Colonic mucosa (tissue), 4 donors: ENCODE measurements at regions not wholly inside any gene's neighbourhood (a gene's known extent, or its start where the extent isn't known, plus 50 kb on each side); places are given as distances from the start of the nearest gene placed in this dataset.
A peak's percentile ranks its signal among the peaks of the same experiment; 100 is the strongest.

Experiments
- DNase-seq: peaks from one replicate; pipeline ENCODE4 v3.0.0-alpha.2; 2020
- H3K27ac ChIP-seq: fragments of 200-600 bp; one replicate; pipeline ENCODE4 v1.8.0; 2021
- H3K27me3 ChIP-seq: fragments of 200-600 bp; one replicate; pipeline ENCODE4 v1.8.0; 2021
- H3K36me3 ChIP-seq: fragments of 200-600 bp; one replicate; pipeline ENCODE4 v1.8.0; 2021
- H3K4me1 ChIP-seq: fragments of 200-600 bp; one replicate; pipeline ENCODE4 v1.8.0; 2021; ENCODE audit warnings: mild to moderate bottlenecking
- H3K4me3 ChIP-seq: fragments of 200-600 bp; one replicate; pipeline ENCODE4 v1.8.0; 2021
- H3K9ac ChIP-seq, 2 donors: one replicate each; pipeline ENCODE4 v1.7.0; 2013; ENCODE audit warnings: control low read depth in 2 of 2, low read depth in 2 of 2, low read length in 2 of 2
- H3K9me3 ChIP-seq: fragments of 200-600 bp; one replicate; pipeline ENCODE4 v1.8.0; 2021
- intact Hi-C: fragments of 100-400 bp; cut with DNase I; formaldehyde crosslinking; loops from one replicate; pipeline ENCODE4 v1.14.1; 2022
- TF ChIP-seq, protein P1 (sequence below): fragments of 200-600 bp; IDR thresholded peaks from one replicate; pipeline ENCODE4 v1.8.0; 2022; ENCODE audit warnings: antibody characterized with exemption, mild to moderate bottlenecking
- donor health status: healthy.
- donor health status: DM: no; HTN: no; CAD: no.
- donor health status: DM: no; HTN: no; CAD: no.

DNA sequence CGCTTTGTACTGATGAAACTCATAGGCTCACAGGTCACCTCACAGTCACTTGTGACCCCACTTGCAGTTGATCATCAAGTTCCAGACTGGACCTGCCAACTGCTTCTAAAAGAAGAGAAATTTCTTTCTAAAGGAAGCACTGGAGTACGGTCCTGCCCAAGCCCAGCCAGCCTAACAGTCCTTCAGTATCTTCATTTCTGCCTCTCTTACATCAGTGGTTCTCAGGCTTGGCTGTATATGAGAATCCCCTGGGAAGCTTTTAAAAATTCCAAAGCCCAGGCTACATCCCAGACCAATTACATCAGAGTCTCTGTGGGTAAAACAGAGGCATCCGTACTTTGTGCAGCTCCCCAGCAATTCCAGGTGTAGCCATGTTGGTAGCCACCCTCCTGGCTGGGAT is 282.1 kb downstream of the NFIB start:
- Histone ChIP-seq H3K27ac (no peak overlapping the region), H3K27me3 (no peaks in the 10 kb centered on the region), H3K4me3 (no peak overlapping the region), H3K4me1 (no peaks in the 10 kb centered on the region), H3K9ac (no peak overlapping the region), H3K9me3 (no peaks in the 10 kb centered on the region), H3K36me3 (no peaks in the 10 kb centered on the region)
- DNase-seq, result no peak
- TF ChIP-seq, protein P1, sequence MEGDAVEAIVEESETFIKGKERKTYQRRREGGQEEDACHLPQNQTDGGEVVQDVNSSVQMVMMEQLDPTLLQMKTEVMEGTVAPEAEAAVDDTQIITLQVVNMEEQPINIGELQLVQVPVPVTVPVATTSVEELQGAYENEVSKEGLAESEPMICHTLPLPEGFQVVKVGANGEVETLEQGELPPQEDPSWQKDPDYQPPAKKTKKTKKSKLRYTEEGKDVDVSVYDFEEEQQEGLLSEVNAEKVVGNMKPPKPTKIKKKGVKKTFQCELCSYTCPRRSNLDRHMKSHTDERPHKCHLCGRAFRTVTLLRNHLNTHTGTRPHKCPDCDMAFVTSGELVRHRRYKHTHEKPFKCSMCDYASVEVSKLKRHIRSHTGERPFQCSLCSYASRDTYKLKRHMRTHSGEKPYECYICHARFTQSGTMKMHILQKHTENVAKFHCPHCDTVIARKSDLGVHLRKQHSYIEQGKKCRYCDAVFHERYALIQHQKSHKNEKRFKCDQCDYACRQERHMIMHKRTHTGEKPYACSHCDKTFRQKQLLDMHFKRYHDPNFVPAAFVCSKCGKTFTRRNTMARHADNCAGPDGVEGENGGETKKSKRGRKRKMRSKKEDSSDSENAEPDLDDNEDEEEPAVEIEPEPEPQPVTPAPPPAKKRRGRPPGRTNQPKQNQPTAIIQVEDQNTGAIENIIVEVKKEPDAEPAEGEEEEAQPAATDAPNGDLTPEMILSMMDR, result no peak
- intact Hi-C loops, result no loop called here

DNA sequence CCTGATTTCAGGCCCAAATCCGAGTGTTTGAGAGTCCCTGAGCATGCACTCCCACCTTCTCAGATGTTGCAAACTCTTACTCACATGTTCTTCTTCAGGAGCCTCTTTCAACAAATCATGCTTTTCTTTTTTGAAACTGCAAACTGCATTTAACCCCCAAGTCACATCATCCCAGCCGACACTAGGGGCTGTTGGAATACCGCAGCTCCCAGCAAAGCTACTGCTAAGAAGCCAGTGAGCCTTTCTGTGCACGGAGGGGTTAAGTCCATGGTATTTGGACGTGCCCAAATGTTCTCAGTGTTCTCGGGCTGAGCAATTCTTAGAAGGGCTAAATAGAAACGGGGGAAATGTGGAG is 282.9 kb downstream of the NFIB start:
- TF ChIP-seq, protein P1, result no peak
- DNase-seq, result no peak
- Histone ChIP-seq H3K9ac (no peak overlapping the region), H3K4me3 (no peak overlapping the region), H3K27ac (peak overlapping the region; percentile 44), H3K36me3 (no peaks in the 10 kb centered on the region), H3K9me3 (no peaks in the 10 kb centered on the region), H3K27me3 (no peaks in the 10 kb centered on the region), H3K4me1 (no peaks in the 10 kb centered on the region)
- intact Hi-C loops, result no loop called here

DNA sequence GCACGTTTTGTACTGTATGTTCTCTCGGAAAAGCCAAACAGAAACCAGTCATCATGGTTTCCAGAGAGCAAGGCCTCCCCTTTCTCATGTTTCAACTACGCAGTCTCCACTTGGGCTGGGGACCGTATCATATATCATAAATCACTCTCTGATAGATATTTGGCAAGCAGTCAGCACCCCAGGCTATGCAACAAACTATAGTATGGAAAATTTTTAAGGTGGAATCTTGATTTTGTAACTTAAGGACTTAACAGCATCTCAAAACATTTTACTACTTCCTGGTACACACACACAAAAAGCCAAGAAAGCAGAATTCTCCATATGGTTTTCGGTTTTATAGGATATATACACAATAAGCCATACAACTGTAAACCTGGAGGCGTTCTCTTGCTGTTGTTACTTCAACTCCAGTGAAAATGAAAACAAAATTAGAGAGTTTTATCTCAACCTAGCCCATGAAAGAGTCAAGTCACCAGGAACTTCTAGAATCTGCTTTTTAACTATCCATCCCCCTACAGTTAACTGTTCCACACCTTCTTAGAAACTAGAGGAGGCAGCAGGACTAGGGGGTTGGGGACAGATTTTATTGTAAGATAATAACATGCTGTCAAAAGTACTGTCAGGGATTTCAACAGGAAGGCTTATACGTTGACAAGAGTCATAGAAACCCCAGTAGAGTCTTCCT is 283.4 kb downstream of the NFIB start:
- DNase-seq, result peak; percentile 26
- no peaks in the 10 kb centered on the region for H3K36me3 ChIP-seq
- peak overlapping the region; percentile 44 for H3K27ac ChIP-seq
- intact Hi-C loops, result no loop called here
- no peaks in the 10 kb centered on the region for H3K27me3 ChIP-seq
- H3K4me1 ChIP-seq, result no peaks in the 10 kb centered on the region
- H3K9ac ChIP-seq, result no peak overlapping the region
- H3K4me3 ChIP-seq, result no peak overlapping the region
- H3K9me3 ChIP-seq, result no peaks in the 10 kb centered on the region
- TF ChIP-seq, protein P1, result no peak

DNA sequence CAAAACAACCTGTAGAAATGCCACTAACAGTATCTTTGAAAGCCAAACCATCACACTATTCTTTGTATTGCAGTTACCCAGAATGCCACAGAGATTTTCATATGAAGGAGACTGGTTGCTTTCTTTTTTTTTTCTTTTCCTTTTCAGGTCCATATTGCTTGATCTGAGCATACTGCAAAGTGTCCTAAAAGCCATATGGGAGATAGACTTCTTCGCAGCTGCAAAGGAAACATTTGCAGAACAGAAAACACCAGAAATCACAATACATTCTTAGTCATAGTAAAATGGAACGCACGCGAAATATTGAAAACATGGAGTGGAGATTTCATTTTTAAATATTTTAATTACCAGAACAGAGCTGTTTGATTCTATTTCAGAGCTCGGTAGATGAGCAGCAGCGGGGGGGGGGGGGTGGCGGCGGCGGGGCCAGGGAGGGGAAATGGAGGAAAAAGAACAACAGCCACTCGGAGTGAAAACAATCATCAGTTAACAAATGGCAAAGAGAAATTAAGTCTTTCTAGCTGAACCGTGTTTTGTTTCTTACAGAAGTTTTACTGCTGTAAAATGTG is 284.1 kb downstream of the NFIB start:
- intact Hi-C loops, result loop anchor here (5.0 kb wide), 1 partner anchor 147 kb away; no protein-coding TSS in a partner anchor
- no peak overlapping the region for H3K9ac ChIP-seq
- DNase-seq, result no peak

DNA sequence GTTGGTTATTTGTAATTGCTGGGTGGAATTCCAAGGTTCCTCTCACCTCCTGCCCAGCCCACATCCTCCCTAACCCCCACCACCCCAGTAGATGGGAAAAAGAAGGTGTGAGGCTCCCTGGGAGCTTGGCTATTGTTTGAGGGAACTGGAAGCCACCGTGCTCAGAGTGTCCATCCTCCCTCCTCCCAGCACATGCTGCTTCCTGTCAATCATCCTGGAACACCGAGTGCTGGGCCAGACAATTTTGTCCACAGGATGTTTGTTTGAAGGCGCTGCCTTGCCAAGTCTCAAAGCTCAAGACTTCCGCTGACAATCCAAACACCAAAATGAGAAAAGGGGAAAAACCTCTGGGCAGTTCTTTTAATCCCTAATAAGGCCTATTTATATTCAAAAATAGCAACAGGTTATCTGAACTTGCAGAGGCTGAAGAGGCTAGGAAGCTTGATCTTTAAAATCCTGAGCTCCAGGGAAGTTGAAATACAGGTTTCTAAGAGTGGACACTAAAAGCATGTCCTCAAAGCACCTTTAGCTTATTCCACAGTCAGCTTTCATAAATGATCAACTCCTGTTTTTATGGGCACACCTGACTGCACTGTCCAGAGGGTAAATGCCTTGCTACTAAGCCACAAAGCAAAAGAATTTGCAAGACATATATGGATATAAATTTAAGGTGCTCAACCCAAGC is 286.7 kb downstream of the NFIB start:
- no peaks in the 10 kb centered on the region for H3K27me3 ChIP-seq
- no peak overlapping the region for H3K4me3 ChIP-seq
- TF ChIP-seq, protein P1, result no peak
- H3K9ac ChIP-seq, result no peak overlapping the region
- no peaks in the 10 kb centered on the region for H3K36me3 ChIP-seq
- H3K4me1 ChIP-seq, result no peaks in the 10 kb centered on the region
- H3K9me3 ChIP-seq, result no peaks in the 10 kb centered on the region
- no peak overlapping the region for H3K27ac ChIP-seq
- intact Hi-C loops, result loop anchor here (5.0 kb wide), 1 partner anchor 150 kb away; no protein-coding TSS in a partner anchor
- peak; percentile 22 for DNase-seq

More for the DNA sequence above, 284.1 kb downstream of the NFIB start:
- no peaks in the 10 kb centered on the region for H3K36me3 ChIP-seq
- no peak overlapping the region for H3K4me3 ChIP-seq
- H3K27me3 ChIP-seq, result no peaks in the 10 kb centered on the region
- peak overlapping the region; percentile 44 for H3K27ac ChIP-seq
- H3K9me3 ChIP-seq, result no peaks in the 10 kb centered on the region
- TF ChIP-seq, protein P1, result no peak
- H3K4me1 ChIP-seq, result no peaks in the 10 kb centered on the region
